HG03280 (cell line): ENCODE measurements at regions not wholly inside any gene's neighbourhood (a gene's known extent, or its start where the extent isn't known, plus 50 kb on each side); places are given as distances from the start of the nearest gene placed in this dataset.
"Not testable (repeated sequence)": the region's sequence is repeated elsewhere in the genome, so short reads cannot be mapped to it uniquely, and the experiment has no call there.

ENCODE experiments used
- ATAC-seq: cut with Tn5 transposase; IDR thresholded peaks from one replicate; pipeline ENCODE4 v1.9.1; 2021; ENCODE audit warnings: mild to moderate bottlenecking, moderate library complexity; ENCODE audit not compliant: unreplicated experiment

- no peak for ATAC-seq
Measured at GRCh38 chrX:65971151-65971550, 68.7 kb downstream of the VSIG4 start.

DNA sequence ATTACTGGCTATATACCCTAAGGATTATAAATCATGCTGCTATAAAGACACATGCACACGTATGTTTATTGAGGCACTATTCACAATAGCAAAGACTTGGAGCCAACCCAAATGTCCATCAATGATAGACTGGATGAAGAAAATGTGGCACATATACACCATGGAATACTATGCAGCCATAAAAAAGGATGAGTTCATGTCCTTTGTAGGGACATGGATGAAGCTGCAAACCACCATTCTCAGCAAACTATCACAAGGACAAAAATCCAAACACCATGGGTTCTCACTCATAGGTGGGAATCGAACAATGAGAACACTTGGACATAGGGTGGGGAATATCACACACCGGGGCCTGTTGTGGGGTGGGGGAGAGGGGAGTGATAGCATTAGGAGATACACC, 72.7 kb downstream of the VSIG4 start:
- ATAC-seq = not testable (repeated sequence)

DNA sequence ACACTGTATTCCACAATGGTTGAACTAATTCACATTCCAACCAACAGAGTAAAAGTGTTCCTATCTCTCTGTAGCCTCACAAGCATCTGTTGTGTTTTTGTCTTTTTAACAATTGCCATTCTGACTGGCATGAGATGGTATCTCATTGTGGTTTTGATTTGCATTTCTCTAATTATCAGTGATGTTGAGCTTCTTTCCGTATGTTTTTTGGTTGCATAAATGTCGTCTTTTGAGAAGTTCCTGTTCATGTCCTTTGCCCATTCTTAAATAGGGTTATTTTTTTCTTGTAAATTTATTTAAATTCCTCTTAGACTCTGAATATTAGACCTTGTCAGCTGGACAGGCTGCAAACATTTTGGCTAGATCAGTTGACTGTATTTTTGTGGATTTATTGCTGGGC, 78.2 kb downstream of the VSIG4 start:
- ATAC-seq = no peak

DNA sequence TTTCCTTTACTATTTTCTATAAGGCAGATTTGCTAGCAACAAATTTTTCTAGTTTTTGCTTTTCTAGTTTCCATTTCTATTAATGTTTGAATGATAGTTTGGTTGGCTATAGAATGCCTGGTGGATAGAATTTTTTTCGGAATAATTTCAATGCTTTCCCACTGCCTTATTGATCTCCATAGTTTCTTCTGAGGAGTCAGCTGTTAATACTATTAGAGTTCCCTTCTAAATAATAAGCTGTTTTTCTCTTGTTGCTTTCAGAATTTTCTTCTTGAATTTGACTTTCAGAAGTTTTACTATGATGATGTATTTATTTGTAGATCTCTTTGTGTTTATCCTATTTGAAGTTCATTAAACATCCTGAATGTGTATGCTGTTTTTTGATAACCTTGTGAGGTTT, 91.8 kb downstream of the VSIG4 start:
- ATAC-seq = no peak

- no peak for ATAC-seq
Measured at GRCh38 chrX:65941775-65942174, 98.1 kb downstream of the VSIG4 start.

DNA sequence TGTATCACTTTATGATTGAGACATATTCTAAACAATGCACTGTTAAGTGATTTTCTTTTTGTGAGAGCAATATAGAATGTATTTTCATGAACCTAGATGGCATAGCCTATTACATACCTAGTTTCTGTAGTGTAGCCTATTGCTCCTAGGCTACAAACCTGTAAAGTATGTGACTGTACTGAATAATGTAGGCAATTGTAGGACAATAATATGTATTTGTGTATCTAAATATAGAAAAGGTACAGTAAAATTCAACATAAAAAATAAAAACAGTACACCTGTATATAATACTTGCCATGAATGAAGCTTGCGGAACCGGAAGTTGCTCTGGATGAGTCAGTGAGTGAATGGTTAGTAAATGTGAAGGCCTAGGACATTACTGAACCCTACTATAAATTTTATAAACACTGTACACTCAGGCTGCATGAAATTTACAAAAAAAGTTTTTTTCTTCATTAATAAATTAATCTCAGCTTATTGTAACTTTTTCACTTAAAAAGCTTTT, 106.7 kb downstream of the VSIG4 start:
- no peak for ATAC-seq

DNA sequence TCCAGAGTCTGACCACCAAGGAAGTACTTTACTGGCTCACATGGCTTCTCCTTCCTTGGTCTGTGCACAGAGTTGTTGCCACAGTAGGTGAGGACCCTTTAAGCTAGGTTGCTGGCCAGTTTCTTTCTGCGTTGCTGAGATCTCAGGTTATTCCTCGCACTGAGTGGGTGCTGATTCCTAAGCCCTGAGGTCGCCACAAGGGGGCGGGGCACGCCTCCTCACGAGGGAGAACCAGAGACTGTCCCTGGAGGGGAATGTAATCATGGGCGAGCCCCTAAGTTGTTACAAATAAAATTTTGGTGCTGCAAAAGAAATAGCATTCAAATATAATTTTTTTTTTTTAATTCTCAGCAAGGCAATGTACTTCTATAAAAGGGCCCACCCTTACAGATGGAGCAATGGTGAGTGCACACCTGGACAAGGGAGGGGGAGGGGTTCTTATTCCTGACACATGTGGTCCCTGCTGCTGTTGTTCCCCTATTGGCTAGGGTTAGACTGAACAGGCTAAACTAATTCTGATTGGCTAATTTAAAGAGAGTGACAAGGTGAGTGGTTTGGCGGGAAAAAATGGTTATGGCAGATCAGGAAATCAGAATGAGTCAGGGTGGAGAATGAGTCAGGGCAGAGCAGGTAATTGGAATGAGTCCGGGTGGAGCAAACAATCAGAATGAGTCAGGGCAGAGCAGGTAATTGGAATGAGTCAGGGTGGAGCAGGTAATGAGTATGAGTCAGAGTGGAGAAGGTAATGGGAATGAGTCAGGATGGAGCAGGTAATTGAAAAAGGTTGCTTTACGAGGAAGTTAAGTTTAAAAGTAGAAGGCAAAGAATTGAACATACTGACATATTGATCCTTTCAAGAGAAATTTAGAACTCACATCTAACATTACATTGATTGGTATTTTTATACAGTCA, 107.5 kb downstream of the VSIG4 start:
- ATAC-seq = no peak

- ATAC-seq = no peak
Measured at GRCh38 chrX:65928522-65928921, 111.4 kb downstream of the VSIG4 start.

DNA sequence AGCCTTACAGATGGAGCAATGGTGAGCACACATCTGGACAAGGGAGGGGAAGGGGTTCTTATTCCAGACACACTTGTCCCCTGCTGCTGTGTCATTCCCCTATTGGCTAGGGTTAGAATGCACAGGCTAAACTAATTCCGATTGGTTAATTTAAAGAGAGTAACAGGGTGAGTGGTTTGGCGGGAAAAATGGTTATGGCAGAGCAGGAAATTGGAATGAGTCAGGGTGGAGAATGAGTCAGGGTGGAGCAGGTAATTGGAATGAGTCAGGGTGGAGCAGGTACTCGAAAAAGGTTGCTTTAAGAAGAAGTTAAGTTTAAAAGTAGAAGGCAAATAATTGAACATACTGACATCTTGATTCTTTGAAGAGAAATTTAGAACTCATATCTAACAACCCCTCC, 112.5 kb downstream of the VSIG4 start:
- not testable (repeated sequence) for ATAC-seq

DNA sequence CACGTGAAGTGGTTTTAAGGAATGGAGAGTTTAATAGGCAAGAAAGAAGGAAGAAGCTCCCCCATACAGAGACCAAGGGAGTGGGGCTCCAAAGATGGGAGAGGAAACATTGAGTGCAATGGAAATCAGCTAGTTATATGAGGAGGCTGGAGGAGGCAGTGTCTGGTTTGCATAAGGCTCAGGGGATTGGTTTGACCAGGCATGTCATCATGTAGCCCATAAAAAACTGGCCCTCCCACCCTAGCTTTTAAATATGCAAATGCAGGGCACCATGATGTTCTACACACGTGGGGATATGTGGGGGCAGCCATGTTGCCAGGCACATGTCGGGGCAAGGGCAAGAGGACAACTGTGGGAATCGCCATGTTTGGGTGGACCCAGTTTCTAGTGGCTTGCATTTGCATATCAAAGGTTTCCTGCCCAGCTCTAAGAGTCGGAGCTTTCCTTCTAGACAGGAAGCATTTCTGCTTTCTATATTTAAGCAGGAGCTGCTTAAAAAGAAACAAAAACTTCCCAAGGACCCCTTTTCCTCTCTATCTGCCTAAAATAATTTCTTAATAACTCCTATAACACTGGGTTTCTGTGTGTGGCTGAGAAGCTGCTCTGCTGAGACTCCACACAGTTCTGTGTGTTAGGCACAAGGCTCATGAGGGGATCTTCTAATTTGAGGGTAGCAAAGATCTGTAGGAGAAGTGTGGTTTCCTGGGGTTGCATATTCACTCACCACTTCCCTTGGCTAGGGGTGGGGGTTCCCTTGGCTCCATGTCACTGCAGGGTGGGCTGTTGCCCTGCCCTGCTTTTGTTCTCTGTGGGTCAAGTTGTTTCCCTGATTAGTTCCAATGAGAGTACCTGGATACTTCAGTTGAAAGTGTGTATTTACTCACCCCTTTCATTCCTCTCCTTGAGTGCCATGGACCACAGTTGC, 113.5 kb downstream of the VSIG4 start:
- no peak for ATAC-seq

GRCh38 chrX:65925592-65925991, 114.3 kb downstream of the VSIG4 start:
- ATAC-seq = no peak

GRCh38 chrX:65925005-65925404, 114.9 kb downstream of the VSIG4 start:
- no peak for ATAC-seq

GRCh38 chrX:65921363-65921762, 118.5 kb downstream of the VSIG4 start:
- no peak for ATAC-seq

DNA sequence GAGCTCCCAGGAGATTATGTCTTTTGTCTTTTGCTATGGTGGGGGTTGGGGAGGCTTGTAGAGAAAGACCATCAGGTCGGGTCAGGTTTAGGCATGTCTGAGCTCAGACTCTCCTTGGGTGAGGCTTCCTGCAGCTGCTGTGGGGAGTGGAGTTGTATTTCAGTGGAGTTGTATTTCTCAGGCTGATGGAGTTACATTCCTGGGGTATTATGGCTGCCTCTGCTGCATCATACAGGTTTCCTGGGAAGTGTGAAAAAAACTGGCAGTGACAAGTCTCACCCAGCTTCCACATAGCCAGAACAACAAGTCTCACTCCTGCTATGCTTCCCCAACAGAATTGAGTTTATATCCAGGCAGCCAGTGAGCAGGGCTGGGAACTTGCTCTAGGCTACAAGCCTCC, 119.3 kb downstream of the VSIG4 start:
- ATAC-seq = no peak

DNA sequence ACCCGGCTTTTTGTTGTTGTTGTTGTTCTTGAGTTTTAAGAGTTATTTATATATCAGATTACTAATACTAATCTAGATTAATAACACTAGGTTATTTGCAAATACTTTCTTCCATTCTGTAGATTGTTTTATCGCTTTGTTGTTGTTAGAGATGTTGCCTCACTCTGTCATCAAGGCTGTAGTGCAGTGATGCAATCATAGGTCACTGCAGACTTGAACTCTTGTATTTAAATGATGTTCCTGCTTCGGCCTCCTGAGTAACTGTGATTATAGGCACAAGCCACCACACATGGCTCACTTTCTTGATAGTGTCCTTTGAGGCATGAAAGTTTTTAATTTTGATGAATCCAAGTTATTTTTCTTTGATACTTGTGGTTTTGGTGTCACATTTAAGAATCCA, 129.0 kb downstream of the VSIG4 start:
- no peak for ATAC-seq

DNA sequence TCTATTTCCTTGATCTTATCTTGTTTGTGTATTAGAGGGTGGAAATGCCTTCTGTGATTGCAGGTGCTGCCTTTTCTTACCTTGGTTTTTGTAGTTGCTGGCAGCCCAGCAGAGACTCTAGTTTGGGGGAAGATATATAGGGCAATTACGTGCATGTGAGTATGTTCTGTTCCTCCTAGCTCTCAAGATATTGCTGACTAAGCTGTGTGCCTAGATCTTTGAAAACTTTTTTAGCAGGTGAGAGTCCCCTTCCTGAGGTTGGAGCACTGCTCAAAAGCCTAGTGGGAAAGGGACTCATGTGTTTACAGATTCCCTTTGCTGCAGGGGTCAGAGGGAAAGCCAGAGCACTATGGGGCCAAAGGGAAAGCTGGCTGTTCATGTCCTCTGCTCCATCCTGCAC, 136.1 kb downstream of the VSIG4 start:
- ATAC-seq = no peak

DNA sequence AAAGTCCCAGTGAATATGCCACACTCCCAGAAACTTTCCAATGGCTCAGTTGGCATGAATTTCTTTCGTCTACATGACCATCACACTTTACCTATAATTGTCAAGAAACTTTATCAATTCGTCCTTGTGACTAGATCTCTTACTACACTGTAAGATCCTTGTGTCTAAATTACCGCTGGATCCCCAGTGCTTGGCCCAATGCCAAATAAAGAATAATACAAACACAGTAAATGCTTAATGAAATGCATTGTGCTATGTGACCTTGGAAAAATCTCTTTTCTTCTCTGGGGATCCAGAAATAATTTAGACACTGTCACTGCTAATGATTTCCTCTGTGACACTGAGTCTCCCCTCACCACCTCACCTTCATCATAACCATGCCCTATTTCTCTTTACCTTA, 137.9 kb downstream of the VSIG4 start:
- ATAC-seq = no peak

- ATAC-seq = no peak
Measured at GRCh38 chrX:65900850-65901844, 138.7 kb downstream of the VSIG4 start.

- ATAC-seq = no peak
Measured at GRCh38 chrX:65894133-65894532, 145.7 kb downstream of the VSIG4 start.

- not testable (repeated sequence) for ATAC-seq
Measured at GRCh38 chrX:65891817-65892216, 148.1 kb downstream of the VSIG4 start.
